Middle frontal gyrus (tissue), 1 donor: ENCODE measurements at regions not wholly inside any gene's neighbourhood (a gene's known extent, or its start where the extent isn't known, plus 50 kb on each side); places are given as distances from the start of the nearest gene placed in this dataset.
"Not testable (repeated sequence)": the region's sequence is repeated elsewhere in the genome, so short reads cannot be mapped to it uniquely, and the experiment has no call there.

Experiments used
- DNase-seq: peaks from one replicate; pipeline ENCODE4 v3.0.0-alpha.2; 2015; ENCODE audit warnings: low spot score; ENCODE audit errors: extremely low spot score

DNA sequence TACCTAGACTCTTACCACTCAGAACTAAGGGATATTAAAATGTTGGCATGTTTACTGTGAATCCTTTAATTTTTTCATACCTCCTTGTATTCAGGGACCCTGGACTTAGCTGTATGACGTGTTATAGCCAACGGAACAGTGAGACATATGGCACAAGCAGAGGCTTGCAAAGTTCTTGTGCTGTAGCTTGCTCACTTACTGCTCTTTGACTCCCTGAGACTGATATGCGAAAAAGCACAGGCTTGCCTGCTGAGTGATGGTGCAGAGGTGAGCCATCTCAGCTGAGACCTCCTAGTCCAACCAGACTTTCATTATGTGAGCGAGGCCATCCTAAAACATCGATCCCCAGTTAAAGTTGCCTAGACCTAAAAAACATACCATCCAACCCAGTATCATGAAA is 811.0 kb downstream of the METTL15 start:
- DNase-seq, result no peak

DNA sequence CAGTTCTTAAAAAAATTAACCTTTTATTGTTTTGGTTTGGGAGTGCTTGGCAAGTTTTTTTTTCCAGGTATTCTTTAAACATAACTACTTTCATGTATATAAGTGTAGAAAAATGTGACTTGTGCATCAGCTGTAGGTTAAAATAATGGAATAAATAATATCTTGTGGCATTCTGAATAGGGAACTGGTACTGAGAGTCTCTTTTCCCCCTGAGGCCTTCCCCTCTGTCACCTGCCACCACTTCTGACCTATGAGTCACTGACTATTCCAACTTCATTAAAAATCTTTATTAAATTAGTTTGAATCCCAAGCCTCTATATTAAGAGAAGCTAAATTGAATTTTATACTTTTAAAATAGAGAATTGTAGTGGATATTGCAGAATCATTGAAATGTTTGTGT is 805.7 kb downstream of the METTL15 start:
- DNase-seq, result no peak

DNA sequence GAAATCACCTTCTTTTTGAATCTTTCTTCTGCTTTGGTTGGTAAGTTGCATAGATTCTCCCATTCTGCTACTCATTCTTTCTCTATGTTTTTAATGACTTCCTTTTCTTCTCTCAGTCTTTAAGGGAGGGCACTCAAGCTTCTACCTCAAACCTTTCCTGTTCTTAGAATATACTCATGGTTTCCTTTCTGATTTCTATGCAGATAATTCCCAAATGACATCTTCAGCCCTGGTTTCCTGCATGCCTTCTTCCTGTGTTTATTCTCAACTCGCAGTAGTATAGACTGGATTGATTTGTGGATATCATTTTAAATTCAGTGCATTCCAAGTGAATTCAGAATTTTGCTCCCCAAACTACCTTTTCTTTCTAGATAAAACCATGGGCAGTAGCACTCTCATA is 803.6 kb downstream of the METTL15 start:
- no peak for DNase-seq

DNA sequence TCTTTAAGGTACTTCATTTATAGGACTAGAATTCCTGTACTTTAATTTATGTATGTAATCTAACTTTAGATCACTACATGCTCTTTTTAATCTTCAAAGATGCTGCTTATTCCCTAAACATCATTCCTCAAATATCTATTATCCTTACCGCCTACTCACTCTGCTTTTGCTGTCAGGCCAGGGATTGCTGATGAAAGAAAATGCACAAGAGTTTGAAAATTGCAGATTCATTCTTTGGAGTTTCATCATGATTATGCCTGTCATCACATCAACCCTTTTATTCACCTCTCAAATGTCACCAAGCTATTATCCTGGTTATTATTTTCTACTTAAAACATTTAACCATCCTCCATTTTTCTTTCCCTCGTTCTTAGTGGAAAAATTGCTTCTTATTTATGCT is 802.7 kb downstream of the METTL15 start:
- no peak for DNase-seq

DNA sequence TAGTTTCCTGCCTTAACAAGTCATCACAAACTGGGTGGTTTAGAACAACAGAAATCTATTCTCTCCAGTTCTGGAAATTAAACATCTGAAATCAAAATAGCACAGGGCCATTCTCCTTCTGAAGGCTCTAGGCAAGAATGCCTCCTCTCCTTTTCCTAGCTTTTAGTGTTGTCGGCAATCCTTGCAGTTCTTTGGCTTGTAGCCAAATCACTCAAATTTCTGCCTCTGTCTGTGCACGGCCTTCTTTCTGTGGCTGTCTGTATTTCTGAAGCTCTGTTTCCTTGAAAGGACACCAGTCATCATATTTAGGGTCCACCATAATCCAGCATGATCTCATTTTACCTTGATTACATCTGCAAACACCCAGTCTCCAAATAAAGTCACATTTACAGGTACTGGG is 795.5 kb downstream of the METTL15 start:
- DNase-seq, result no peak

DNA sequence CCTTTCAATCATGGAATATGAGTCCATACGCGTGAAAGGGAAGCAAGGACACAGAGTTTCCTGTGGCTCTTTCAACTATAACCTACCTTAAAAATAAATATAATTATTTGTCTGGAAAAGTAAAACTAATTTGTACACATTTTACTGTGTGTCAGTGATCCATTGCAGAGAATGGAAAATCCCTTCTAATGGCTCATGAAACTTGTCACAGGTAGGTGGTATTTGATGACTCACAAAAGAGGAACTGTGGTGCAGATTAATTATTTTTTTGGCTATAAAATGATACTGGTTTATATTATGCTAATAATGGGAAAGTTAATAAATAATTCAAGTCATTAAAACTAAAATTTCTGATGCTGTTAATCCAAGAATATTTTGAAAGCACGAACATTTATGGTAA is 792.2 kb downstream of the METTL15 start:
- no peak for DNase-seq

DNA sequence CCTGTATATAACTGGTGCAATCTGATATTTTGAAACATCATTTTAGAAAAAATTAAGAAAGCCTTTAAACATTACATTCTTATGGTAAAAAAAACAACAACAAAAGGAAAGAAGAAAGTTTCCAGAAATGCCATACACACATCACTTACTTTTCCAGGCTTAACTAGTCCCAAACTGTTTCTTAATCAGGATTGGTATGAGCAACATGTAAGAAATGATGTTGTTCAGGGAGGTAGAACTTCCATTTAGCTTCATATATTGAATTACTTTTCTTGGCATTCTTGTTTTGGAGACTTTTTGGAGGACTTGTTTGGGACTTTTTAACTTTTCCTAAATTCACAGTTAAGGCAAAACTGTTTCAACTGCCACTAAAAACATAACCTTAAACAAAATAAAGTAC is 791.5 kb downstream of the METTL15 start:
- DNase-seq, result no peak

DNA sequence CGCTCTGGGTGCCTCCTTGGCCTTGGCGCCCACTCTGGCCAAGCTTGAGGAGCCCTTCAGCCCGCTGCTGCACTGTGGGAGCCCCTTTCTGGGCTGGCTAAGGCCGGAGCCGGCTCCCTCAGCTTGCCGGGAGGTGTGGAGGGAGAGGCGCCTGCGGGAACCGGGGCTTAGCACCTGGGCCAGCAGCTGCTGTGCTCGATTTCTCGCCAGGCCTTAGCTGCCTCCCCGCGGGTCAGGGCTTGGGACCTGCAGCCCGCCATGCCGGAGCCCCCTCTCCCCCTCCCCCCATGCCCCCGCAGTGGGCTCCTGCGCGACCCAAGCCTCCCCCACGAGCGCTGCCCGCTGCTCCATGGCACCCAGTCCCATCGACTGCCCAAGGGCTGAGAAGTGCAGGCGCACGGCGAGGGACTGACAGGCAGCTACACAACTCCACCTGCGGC is 782.4 kb downstream of the METTL15 start:
- DNase-seq, result not testable (repeated sequence)

DNA sequence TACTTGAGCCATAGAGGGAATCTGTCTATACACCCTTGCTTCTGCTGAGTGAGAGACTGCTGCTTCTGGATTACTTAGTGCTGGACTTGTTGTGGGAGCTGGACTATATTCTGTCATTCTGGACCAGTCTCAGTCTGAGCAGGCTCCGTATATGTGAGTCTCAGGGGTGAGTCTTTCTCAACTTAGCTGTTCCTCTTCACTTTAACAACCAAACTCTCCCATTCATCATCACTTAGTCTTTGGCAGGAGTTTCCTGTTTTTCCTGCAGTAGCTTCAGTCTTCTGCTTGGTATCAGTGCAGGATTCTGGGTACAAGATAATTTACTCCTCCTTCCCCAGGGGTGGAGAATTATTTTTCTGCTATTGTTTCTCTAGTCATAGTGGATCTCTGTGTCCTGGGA is 779.5 kb downstream of the METTL15 start:
- no peak for DNase-seq

DNA sequence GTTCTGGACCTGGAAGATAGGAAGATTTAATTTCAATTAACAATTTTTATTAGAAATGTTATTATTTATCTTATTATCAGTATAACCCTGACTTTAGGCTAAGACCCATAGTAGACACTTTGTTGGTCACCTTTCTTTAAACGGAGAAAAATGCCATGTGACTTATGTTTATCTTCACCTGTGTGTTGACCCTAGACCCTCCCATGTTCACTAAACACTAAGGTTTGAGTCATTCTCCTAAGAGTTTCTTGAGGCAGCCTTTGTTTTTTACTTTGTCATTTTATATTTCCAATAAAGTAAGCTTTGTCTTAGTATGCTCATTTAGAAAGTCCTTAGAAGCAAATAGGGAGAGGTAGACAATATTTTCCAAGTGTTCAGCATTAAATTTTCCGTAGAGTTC is 771.7 kb downstream of the METTL15 start:
- DNase-seq, result no peak

DNA sequence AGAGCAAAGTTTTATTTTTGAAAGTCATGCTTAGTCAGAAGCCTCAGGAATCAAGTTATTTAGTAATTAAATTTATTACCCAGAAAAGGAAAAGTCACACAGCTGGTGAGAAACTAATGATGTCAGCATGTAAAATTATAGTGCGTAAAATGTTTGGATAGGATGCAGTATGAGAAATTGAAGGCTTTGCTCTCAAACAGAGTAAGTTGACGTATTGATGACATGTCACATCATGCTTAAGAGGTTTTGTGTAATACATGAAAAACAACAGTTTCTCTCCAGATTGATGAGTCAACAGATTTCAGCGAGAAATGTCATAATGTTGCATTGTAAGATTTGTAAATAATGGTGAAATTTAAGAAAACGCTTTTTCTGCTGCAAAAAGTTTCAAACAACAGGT is 769.8 kb downstream of the METTL15 start:
- DNase-seq, result no peak

DNA sequence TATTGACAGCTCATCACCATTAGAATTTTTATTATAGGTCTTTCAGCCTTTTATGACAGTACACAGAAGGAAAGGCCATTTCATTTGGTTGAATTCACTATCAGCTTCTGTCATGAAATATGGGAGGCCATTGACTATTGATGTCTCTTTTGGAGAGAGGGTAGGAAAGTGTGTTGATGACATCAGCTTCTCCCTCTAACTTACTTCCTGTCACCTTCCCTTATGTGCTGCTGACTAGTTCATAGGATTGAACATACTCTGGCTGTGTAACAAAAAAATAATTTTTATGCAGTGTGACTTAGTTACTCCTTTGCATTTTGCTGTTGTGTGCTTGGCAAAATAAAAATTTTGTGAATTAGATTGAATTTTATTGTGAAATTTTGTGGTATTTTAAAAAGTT is 769.2 kb downstream of the METTL15 start:
- no peak for DNase-seq

DNA sequence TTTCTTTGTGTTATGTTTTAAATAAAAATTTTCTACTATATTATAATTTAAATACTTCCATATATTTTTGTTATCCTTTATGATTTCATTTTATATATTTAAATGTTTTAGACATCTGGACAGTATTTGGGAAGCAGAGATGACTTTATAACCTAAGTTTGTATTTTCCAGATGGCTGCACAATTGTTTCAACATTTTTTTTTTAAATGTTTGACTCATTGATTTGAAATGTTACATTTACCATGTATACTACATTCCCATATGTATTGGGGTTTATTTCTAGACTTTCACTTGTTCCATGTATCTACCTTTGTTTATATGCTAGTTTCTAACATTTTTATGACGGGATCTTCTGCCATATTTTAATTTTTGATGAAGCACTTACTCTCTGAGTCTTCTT is 766.5 kb downstream of the METTL15 start:
- no peak for DNase-seq

DNA sequence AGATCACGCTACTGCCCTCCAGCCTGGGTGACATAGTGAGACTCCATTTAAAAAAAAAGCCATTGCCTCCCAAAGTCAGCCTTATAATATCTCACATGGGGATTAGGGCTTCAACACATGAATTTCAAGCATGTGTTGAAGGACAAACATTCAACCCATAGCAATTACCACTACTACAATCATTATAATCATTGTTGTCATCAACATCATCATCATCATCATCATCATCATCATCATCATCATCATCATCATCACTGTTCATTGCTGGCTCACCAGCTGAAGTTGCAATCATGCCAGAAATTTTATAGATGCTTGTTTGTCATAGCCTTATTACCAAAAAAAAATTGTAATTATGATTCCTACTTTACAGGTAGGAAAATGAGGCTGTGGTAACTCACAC is 762.9 kb downstream of the METTL15 start:
- DNase-seq, result no peak

DNA sequence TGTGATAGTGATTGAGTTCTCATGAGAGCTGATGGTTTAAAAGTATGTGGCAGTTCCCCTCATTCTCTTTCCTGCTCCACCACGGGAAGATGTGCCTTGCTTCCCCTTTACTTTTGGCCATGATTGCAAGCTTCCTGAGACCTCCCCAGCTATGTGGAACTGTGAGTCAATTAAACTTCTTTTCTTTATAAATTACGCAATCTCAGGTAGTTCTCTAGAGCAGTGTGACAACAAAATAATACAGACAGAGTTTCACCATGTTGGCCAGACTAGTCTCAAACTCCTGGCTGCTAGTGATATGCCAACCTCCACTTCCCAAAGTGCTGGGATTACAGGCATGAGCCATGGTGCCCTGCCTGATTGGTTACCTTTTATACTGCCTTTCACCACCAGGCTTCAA is 755.2 kb downstream of the METTL15 start:
- DNase-seq, result no peak

DNA sequence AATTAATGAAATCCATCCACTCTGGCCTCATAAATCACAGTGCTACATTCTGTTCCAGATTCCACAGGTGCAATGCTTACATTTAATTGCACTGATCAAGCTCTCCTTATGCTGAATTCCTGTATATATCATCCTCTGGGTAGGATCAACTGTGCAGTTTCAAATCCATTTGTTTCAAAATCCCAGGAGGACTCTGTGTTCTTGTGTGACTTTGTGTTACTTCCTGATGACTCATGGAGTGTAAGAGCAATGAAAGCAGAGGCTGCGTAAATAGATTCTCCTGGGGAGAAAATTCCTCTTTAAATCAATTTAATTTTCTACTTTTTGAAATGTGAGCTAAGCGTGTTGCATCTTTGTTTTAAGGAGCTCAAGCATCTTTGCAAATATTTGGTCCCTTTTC is 752.7 kb downstream of the METTL15 start:
- no peak for DNase-seq

DNA sequence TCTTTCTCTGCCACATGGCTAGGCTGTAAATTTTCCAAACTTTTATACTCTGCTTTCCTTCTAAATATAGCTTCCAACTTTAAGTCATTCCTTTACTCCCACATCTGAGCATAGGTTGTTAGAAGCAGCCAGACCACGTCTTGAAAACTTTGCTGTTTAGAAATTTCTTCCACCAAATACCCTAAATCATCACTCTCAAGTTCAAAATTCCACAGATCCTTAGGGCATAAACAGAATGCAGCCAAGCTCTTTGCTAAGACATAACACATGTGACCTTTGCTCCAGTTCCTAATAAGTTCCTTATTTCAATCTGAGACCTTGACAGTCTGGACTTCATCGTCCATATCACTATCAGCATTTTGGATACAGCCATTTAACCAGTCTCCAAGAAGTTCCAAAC is 749.9 kb downstream of the METTL15 start:
- no peak for DNase-seq

DNA sequence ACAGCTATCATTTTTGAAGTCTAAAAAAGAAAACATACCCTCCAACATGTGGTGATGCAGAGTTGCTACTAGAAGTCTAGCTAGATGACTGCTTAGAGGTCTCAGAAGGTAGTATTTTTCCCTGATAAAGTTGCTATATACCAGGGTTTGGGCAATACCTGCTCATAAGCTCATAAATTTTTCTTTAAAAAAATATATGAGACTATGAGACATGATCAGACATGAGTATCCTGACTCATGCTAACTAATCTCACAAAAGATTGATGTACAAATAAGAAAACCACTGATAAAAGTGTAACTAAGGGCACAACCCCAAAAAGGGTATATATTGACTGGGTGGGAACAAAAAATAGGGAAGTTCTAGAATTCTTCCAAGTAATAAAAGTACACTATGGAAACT is 740.9 kb downstream of the METTL15 start:
- DNase-seq, result no peak

DNA sequence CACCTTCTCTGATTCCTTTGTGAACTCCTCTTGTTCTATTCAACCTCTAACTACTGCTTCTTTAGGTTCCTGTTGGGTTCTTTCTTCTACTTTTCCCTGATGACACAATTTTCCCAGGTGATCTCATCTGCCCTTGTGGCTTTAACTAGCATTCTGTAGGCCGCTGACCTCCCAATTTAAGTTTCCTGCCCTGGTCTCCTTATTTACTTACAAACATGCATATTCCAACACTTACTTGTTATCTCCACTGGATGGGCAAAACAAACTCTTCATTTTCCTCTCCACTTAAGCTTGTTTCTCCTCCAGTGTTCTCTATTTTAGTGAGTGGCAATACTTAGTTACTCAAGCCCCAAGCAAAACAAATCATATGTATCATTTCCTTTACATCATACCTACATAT is 734.5 kb downstream of the METTL15 start:
- DNase-seq, result no peak

DNA sequence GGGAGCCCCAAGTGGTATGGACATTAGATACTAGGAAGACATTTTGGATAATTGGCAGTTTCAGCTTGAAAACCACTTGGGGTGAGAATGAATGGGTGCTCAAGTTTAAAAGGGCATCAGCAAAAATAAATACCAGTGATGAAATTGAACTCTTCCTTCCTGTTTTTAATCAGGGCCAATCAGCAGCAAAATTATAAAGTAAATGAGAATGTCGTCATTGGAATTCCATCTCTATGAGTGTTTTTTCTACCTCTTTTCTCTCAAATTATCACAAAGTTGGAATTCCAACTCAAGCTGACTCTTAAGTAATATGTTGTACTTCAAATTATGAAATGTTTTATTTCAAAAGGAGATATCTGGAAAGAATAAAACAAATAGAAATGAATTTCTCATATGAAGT is 730.6 kb downstream of the METTL15 start:
- DNase-seq, result no peak

DNA sequence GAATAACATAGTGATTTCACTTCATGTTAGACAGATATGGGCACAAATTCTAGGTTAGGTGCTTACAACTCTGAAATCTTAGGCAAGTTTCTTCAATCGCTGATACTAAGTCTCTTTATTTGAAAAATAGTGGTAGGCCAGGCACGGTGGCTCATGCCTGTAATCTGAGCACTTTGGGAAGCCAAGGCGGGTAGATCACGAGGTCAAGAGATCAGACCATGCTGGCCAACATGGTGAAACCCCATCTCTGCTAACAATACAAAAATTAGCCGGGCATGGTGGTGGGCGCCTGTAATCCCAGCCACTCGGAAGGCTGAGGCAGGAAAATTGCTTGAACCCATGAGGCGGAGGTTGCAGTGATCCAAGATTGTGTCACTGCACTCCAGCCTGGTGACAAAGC is 729.4 kb downstream of the METTL15 start:
- no peak for DNase-seq

DNA sequence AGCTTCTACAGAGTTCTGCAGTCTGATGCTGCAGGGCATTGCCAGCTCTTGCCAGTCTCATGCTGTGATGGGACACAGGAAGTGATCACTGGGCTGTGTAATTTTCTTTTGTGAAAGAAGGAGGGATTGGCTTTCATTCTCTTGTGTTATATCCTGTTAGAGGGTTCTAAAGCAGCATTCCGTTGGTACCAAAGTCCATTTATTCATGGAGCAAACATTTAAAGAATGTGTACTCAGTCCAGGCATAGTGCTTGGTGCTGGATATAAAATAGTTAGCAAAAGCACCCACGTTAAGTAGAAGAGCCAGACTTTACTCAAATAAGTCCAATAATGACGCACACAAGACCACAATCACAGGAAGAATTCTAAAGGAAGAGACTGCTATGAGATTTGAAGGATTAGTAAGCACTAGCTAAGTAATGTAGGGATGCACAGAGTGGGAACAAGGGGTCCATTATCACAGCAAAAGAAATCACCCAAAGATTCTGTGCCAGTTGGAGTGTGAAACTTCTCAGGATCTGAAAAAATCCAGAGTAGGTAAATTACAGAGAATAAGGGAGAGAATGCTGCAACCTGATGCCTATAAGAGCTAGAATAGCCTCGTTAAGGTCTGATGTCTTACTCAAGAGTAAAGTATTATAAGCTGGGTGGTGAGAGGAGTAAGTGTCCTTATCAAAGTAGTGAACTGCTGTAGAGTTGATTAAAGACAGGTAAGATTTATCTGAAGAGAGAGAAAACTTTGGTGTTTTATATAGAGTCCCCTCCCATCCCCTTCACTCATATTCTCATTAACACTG is 728.3 kb downstream of the METTL15 start:
- no peak for DNase-seq

DNA sequence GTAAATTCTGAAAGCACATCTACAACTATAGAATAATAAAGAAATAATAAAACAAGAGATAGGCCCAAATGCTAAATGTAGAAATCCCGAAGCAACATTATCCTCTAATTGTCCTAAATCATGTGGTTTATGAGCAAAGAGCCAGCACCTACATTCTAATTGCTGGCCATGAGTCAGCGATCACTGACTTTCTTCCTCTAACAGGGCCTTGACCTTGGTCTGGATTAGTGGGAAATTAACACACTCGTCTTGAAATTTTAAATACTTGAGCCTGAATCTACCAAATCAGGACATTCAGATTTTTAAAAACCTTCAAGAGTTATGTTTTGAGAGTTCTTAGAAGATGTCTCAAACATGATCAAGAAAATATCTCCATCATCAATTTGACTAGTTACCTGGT is 727.6 kb downstream of the METTL15 start:
- no peak for DNase-seq

DNA sequence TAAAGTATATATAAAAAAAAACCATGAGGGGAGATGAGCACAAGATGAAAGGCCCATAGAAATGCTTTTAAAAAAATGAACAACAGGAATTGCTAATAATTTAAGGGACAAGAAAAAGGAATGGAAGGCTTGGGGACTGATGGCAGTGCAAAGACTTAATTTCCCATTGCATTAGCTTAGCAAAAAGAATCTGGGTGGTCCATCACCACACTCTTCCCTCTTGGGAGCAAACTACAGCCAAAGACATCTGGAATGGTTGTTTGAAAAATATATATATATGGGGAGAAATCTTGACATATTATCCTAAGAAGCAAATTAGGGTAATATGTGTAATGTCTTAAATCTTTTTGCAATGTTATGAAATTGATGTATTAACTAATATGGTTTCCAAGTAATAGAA is 727.1 kb downstream of the METTL15 start:
- DNase-seq, result no peak
